A549 (cell line): ENCODE measurements at regions not wholly inside any gene's neighbourhood (a gene's known extent, or its start where the extent isn't known, plus 50 kb on each side); places are given as distances from the start of the nearest gene placed in this dataset.

ENCODE experiments used
- ATAC-seq, 2 experiments: fragments of 200-7000 bp in 1 of 2; fragments of >200 bp in 1 of 2; cut with Nextera tagmentation in 1 of 2; cut with Tn5 transposase in 1 of 2; 3 replicates each; pipeline versions ENCODE4 v1.8.0 to v1.9.1; 2018 to 2020; ENCODE audit warnings: mild to moderate bottlenecking in 1 of 2, moderate library complexity in 1 of 2
- CTCF ChIA-PET: fragments of 300-600 bp; sonication (Branson Sonifier 250); formaldehyde crosslinking; extraction: SDS; loops from one replicate; lab custom pipeline; 2021; ENCODE audit warnings: antibody characterized with exemption, inconsistent platforms; lab: Yijun Ruan, JAX
- POLR2A ChIA-PET: fragments of 350-600 bp; formaldehyde crosslinking; extraction: SDS; loops from one replicate; lab custom pipeline; 2021; ENCODE audit warnings: antibody characterized with exemption, inconsistent platforms; lab: Yijun Ruan, JAX
- DNase-seq, 2 experiments: peaks; one replicate each; pipeline versions ENCODE4 v3.0.0 to v3.0.0-alpha.2; 2011 to 2016; ENCODE audit warnings: low read depth in 1 of 2, low spot score in 1 of 2
- FAIRE-seq: peaks from 2 replicates; lab custom pipeline; 2011; peaks lifted over from hg19 to GRCh38; lab: Jason Lieb, UNC
- H3K27ac ChIP-seq, 2 experiments: fragments of >200 bp; sonication (Bioruptor Twin); formaldehyde crosslinking; 3 replicates each; pipeline ENCODE4 v1.5.1; 2016 to 2017
- H3K4me1 ChIP-seq: fragments of >200 bp; sonication (Bioruptor Twin); formaldehyde crosslinking; 3 replicates; pipeline ENCODE4 v1.6.1; 2016
- H3K4me2 ChIP-seq: fragments of >200 bp; sonication (Bioruptor Twin); formaldehyde crosslinking; 3 replicates; pipeline ENCODE4 v1.6.1; 2016
- H3K4me3 ChIP-seq: fragments of >200 bp; sonication (Bioruptor Twin); formaldehyde crosslinking; 3 replicates; pipeline ENCODE4 v1.5.1; 2016
- H3K9me3 ChIP-seq: fragments of >200 bp; sonication (Bioruptor Twin); formaldehyde crosslinking; 3 replicates; pipeline ENCODE4 v1.6.1; 2016
- BHLHE40 ChIP-seq: IDR thresholded peaks from 2 replicates; pipeline ENCODE4 v1.6.1; 2012; ENCODE audit warnings: low read depth, low read length, inconsistent platforms
- CTCF ChIP-seq: fragments of >200 bp; sonication (Bioruptor Twin); formaldehyde crosslinking; IDR thresholded peaks from 3 replicates; pipeline ENCODE4 v1.5.1; 2016
- GATA3 ChIP-seq: IDR thresholded peaks from 2 replicates; pipeline ENCODE4 v1.6.1; 2012; ENCODE audit warnings: borderline replicate concordance
- HEYL ChIP-seq: fragments of 250-450 bp; sonication (Bioruptor Pico); IDR thresholded peaks from 2 replicates; pipeline ENCODE4 v1.8.0; 2021; ENCODE audit warnings: mild to moderate bottlenecking, moderate library complexity
- HOXB5 ChIP-seq: fragments of 250-450 bp; sonication (Bioruptor Pico); IDR thresholded peaks from 2 replicates; pipeline ENCODE4 v1.5.0; 2020; ENCODE audit warnings: mild to moderate bottlenecking, moderate library complexity
- JUN ChIP-seq, 2 experiments: fragments of >200 bp; sonication (Bioruptor Twin); formaldehyde crosslinking; IDR thresholded peaks; 2 replicates in 1 of 2; 3 replicates in 1 of 2; pipeline ENCODE4 v1.6.1; 2016 to 2017
- JUNB ChIP-seq: fragments of >200 bp; sonication (Bioruptor Twin); formaldehyde crosslinking; IDR thresholded peaks from 2 replicates; pipeline ENCODE4 v1.6.1; 2016
- MAZ ChIP-seq: fragments of 150-350 bp; IDR thresholded peaks from 2 replicates; pipeline ENCODE4 v1.6.1; 2014; ENCODE audit warnings: antibody characterized with exemption, low read depth, low read length, borderline replicate concordance
- MYC ChIP-seq: IDR thresholded peaks from 2 replicates; pipeline ENCODE4 v1.6.1; 2012; ENCODE audit warnings: mild to moderate bottlenecking, inconsistent platforms, low read length, improper control_type of control experiment, borderline replicate concordance
- REST ChIP-seq: fragments of 200-600 bp; sonication (generic); IDR thresholded peaks from 2 replicates; pipeline ENCODE4 v1.6.1; 2016; ENCODE audit warnings: antibody characterized with exemption, mild to moderate bottlenecking, moderate library complexity
- RFX5 ChIP-seq: fragments of 450-650 bp; IDR thresholded peaks from 2 replicates; pipeline ENCODE4 v1.7.1; 2014; ENCODE audit warnings: antibody characterized with exemption, mild to moderate bottlenecking, moderate library complexity
- SREBF2 ChIP-seq: fragments of 450-650 bp; IDR thresholded peaks from 2 replicates; pipeline ENCODE4 v1.6.1; 2014; ENCODE audit warnings: mild to moderate bottlenecking, moderate library complexity
- TP53 ChIP-seq: fragments of 250-450 bp; sonication (Bioruptor Pico); IDR thresholded peaks from 2 replicates; pipeline ENCODE4 v1.5.0; 2021; ENCODE audit warnings: mild to moderate bottlenecking, moderate library complexity
- ZNF302 ChIP-seq: fragments of 250-450 bp; sonication (Bioruptor Pico); IDR thresholded peaks from 2 replicates; pipeline ENCODE4 v1.9.0; 2021; ENCODE audit warnings: inconsistent platforms, mild to moderate bottlenecking, moderate library complexity
- WGBS: methylation state at CpG from one replicate; pipeline ENCODE4 v1.1.6; 2017; ENCODE audit errors: missing lambda C conversion rate; 5-methylcytosine and 5-hydroxymethylcytosine counted together
- TF ChIP-seq, protein P1 (sequence below): fragments of 450-650 bp; IDR thresholded peaks from 2 replicates; pipeline ENCODE4 v1.6.1; 2014; ENCODE audit warnings: antibody characterized with exemption

GRCh38 chr16:64498363-64498762, 623.5 kb downstream of the CDH11 start (continued):
- TF ChIP-seq CTCF = no peak

GRCh38 chr16:64493709-64494108, 628.2 kb downstream of the CDH11 start:
- WGBS = 3% methylated on average over 2 of the region's 2 CpGs
- no peak overlapping the region for H3K4me3 ChIP-seq
- POLR2A ChIA-PET = no interaction called here
- no peak for DNase-seq
- no peaks in the 10 kb centered on the region for H3K9me3 ChIP-seq
- CTCF ChIA-PET = no interaction called here
- no peak for FAIRE-seq
- H3K27ac ChIP-seq = no peak overlapping the region
- H3K4me2 ChIP-seq = no peak overlapping the region
- H3K4me1 ChIP-seq = no peaks in the 10 kb centered on the region
- TF ChIP-seq JUNB = no peak
- no peak for TF ChIP-seq RFX5
- no peak for TF ChIP-seq SREBF2
- TF ChIP-seq MAZ = no peak
- TF ChIP-seq, all 56 proteins: peak for 0
- ATAC-seq = no peak

DNA sequence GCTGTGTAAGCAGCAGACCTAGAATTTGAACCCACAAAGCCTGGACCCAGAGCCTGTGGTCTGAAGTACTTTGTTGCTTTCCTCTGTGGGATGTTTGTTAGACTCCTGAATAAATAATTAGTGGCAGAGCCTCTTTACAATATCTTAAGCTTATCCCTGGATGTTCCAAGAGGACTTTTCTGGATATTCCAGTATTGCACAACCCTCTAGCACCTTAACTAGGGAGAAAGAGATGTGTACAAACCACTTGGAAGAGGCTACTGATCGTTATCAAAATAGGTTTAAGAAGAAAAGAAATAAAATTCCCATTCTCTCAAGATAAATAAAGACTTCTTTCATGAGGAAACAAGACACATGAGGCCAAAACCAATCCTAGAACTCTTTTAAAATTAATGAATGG, 632.4 kb downstream of the CDH11 start:
- H3K4me2 ChIP-seq = no peak overlapping the region
- H3K9me3 ChIP-seq = no peaks in the 10 kb centered on the region
- 6% methylated on average over 1 of the region's 1 CpG for WGBS
- no peak overlapping the region for H3K27ac ChIP-seq
- no peak overlapping the region for H3K4me3 ChIP-seq
- no peak for TF ChIP-seq ZNF302 (CRISPR knock-in tag)
- TF ChIP-seq TP53 = no peak
- TF ChIP-seq HEYL (CRISPR knock-in tag) = no peak
- no peak for TF ChIP-seq REST
- no peak for TF ChIP-seq HOXB5 (CRISPR knock-in tag)
- no peak for TF ChIP-seq GATA3
- no peak for TF ChIP-seq BHLHE40
- TF ChIP-seq, all 56 proteins: peak for 0
- no peak for ATAC-seq
- FAIRE-seq = no peak
- no peak for DNase-seq
- ChIA-PET POLR2A (no interaction called here), CTCF (no interaction called here)
- no peaks in the 10 kb centered on the region for H3K4me1 ChIP-seq

DNA sequence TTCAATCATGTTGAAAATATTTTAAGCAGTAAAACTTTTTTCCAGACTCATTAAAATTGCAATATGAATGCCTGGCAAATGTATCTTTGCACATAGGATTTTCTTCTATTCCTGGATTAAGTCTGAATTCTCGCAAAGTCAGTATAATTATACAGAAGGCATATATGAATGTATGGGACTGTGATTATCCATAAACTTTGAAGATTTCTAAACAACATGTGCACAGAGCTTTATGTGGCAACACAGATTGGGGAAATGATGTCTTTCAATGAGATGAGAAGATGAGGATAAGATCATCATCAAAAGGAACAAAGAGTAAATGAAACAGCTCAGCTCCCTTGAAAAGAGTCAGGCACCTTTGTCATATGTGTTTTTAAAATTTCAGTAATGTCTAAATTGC, 635.3 kb downstream of the CDH11 start:
- FAIRE-seq = no peak
- TF ChIP-seq, protein P1, sequence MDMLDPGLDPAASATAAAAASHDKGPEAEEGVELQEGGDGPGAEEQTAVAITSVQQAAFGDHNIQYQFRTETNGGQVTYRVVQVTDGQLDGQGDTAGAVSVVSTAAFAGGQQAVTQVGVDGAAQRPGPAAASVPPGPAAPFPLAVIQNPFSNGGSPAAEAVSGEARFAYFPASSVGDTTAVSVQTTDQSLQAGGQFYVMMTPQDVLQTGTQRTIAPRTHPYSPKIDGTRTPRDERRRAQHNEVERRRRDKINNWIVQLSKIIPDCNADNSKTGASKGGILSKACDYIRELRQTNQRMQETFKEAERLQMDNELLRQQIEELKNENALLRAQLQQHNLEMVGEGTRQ = no peak
- no peak for TF ChIP-seq MYC
- no peak for TF ChIP-seq ZNF302 (CRISPR knock-in tag)
- no peak for TF ChIP-seq JUN (IDR thresholded peaks at IDR 0.05)
- no peak for DNase-seq
- Histone ChIP-seq H3K9me3 (no peaks in the 10 kb centered on the region), H3K27ac (no peak overlapping the region), H3K4me1 (no peaks in the 10 kb centered on the region), H3K4me3 (no peak overlapping the region), H3K4me2 (no peak overlapping the region)
- WGBS = 2% methylated on average over 1 of the region's 1 CpG
- ChIA-PET CTCF (no interaction called here), POLR2A (no interaction called here)
- ATAC-seq = no peak
